B cell (primary cell): ENCODE measurements at regions not wholly inside any gene's neighbourhood (a gene's known extent, or its start where the extent isn't known, plus 50 kb on each side); places are given as distances from the start of the nearest gene placed in this dataset.

ENCODE experiments used
- ATAC-seq: fragments of 200-7000 bp; cut with Tn5 transposase; one replicate; pipeline ENCODE4 v1.10.0; 2021; ENCODE audit warnings: low read depth, mild to moderate bottlenecking, moderate number of reproducible peaks, moderate library complexity
- CTCF ChIA-PET: fragments of 350-600 bp; sonication (Branson Sonifier 250); formaldehyde crosslinking; loops from one replicate; lab custom pipeline; 2021; ENCODE audit warnings: antibody characterized with exemption, inconsistent platforms; lab: Charles Lee
- POLR2A ChIA-PET: fragments of 350-600 bp; sonication (Branson Sonifier 250); formaldehyde crosslinking; loops from one replicate; lab custom pipeline; 2021; ENCODE audit warnings: antibody characterized with exemption; lab: Charles Lee
- DNase-seq: peaks from one replicate; pipeline ENCODE4 v3.0.0; 2013
- H2AFZ ChIP-seq: 2 replicates; pipeline ENCODE4 v1.6.1; 2012; ENCODE audit warnings: mild to moderate bottlenecking, low read depth, low read length; ENCODE audit not compliant: insufficient read depth, poor library complexity, severe bottlenecking
- H3K27ac ChIP-seq, 2 donors: 1 replicate in 1 of 2; 2 replicates in 1 of 2; pipeline ENCODE4 v1.5.1; 2012 to 2013; ENCODE audit warnings: low read length in 2 of 2, mild to moderate bottlenecking in 2 of 2, moderate library complexity in 1 of 2
- H3K27me3 ChIP-seq, 4 experiments: fragments of 200-600 bp in 1 of 4; sonication (generic) in 1 of 4; replicated peaks in 1 of 4; 1 replicate in 2 of 4; 2 replicates in 2 of 4; pipeline versions ENCODE4 v1.6.1 to v1.7.0; 2013 to 2016; ENCODE audit warnings: low read length in 3 of 4, mild to moderate bottlenecking in 2 of 4, mixed read lengths in 1 of 4, moderate library complexity in 1 of 4; ENCODE audit not compliant: insufficient read depth in 4 of 4, control insufficient read depth in 3 of 4; ENCODE audit errors: control extremely low read depth in 1 of 4
- H3K36me3 ChIP-seq, 2 experiments: replicated peaks in 1 of 2; 1 replicate in 1 of 2; 2 replicates in 1 of 2; pipeline versions ENCODE4 v1.6.1 to v1.7.1; 2013; ENCODE audit warnings: low read length in 1 of 2; ENCODE audit not compliant: insufficient read depth in 2 of 2, control insufficient read depth in 1 of 2; ENCODE audit errors: control extremely low read depth in 1 of 2, extremely low read depth in 1 of 2
- H3K4me1 ChIP-seq, 2 donors: fragments of 200-600 bp in 1 of 2; sonication (generic) in 1 of 2; 1 replicate in 1 of 2; 2 replicates in 1 of 2; pipeline versions ENCODE4 v1.5.1 to v1.6.1; 2013 to 2017; ENCODE audit warnings: low read length in 2 of 2; ENCODE audit not compliant: control insufficient read depth in 2 of 2, insufficient read depth in 2 of 2
- H3K4me2 ChIP-seq: replicated peaks from 2 replicates; pipeline ENCODE3; 2012; ENCODE audit warnings: mild to moderate bottlenecking, low read depth, low read length; ENCODE audit not compliant: poor library complexity, severe bottlenecking
- H3K4me3 ChIP-seq, 5 experiments: fragments of 200-600 bp in 1 of 5; sonication (generic) in 1 of 5; 1 replicate in 3 of 5; 2 replicates in 2 of 5; pipeline versions ENCODE4 v1.5.1 to v1.7.0; 2011 to 2016; ENCODE audit warnings: low read length in 4 of 5, mild to moderate bottlenecking in 4 of 5, low read depth in 2 of 5, control low read depth in 1 of 5, moderate library complexity in 1 of 5; ENCODE audit not compliant: insufficient read depth in 1 of 5; ENCODE audit errors: control extremely low read depth in 1 of 5, extremely low read depth in 1 of 5
- H3K79me2 ChIP-seq: fragments of 200-600 bp; sonication (generic); one replicate; pipeline ENCODE4 v1.6.0; 2016; ENCODE audit warnings: low read length; ENCODE audit not compliant: control insufficient read depth, insufficient read depth
- H3K9ac ChIP-seq: fragments of 200-600 bp; sonication (generic); 2 replicates; pipeline ENCODE4 v1.6.1; 2017; ENCODE audit warnings: mild to moderate bottlenecking, low read length, moderate library complexity
- H3K9me3 ChIP-seq, 3 donors: one replicate each; pipeline versions ENCODE4 v1.6.1 to v1.7.1; 2013; ENCODE audit warnings: low read length in 2 of 3; ENCODE audit not compliant: control insufficient read depth in 2 of 3, insufficient read depth in 1 of 3; ENCODE audit errors: control extremely low read depth in 1 of 3
- H4K20me1 ChIP-seq: 2 replicates; pipeline ENCODE4 v1.6.0; 2012; ENCODE audit warnings: mild to moderate bottlenecking, low read length; ENCODE audit not compliant: insufficient read depth, control insufficient read depth, poor library complexity, severe bottlenecking
- H3K27ac Mint-ChIP-seq: one replicate; pipeline ENCODE4 v1.8.0; 2021; ENCODE audit warnings: mixed read lengths
- H3K27me3 Mint-ChIP-seq: one replicate; pipeline ENCODE4 v1.8.0; 2021; ENCODE audit warnings: mixed read lengths
- H3K4me1 Mint-ChIP-seq: one replicate; pipeline ENCODE4 v1.8.0; 2021; ENCODE audit warnings: mixed read lengths
- H3K4me3 Mint-ChIP-seq: one replicate; pipeline ENCODE4 v1.8.0; 2021; ENCODE audit warnings: mixed read lengths
- H3K9me3 Mint-ChIP-seq: one replicate; pipeline ENCODE4 v1.8.0; 2022; ENCODE audit warnings: mixed read lengths; ENCODE audit not compliant: insufficient read depth
- EZH2 ChIP-seq: IDR thresholded peaks from 2 replicates; pipeline ENCODE4 v1.6.1; 2012; ENCODE audit warnings: borderline replicate concordance, low read depth, mild to moderate bottlenecking, moderate library complexity, low read length; ENCODE audit not compliant: insufficient read depth, poor library complexity, severe bottlenecking
- WGBS: methylation state at CpG from one replicate; pipeline ENCODE4 v1.1.5; 2013; ENCODE audit warnings: missing lambda C conversion rate; ENCODE audit not compliant: insufficient coverage; 5-methylcytosine and 5-hydroxymethylcytosine counted together
- intact Hi-C: fragments of 100-400 bp; cut with micrococcal nuclease; formaldehyde crosslinking; loops from one replicate; pipeline ENCODE4 v1.10.0; 2022
- TF ChIP-seq, protein P1 (sequence below): fragments of 200-600 bp; IDR thresholded peaks from one replicate; pipeline ENCODE4 v1.8.0; 2022; ENCODE audit warnings: antibody characterized with exemption, mild to moderate bottlenecking

DNA sequence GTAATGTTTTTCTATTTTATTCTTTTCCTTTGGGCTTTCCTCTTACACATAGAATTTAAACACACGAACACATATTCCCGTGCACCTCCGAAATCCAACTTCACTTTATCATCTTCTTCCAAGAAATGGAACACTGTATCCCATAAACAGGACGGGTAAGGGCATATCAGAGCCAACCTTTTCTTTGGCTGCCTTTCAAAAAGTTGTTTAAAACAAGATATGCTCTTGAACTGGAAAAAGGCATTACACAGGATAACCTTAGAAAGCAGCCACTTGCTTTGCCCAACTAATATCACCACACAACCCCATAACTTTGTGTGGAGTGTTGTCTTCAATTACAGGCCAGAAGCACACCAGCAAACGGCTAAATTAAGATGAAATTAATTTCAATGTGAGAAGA lies 65.3 kb upstream of the CDKN3 start:
- H3K9me3 Mint-ChIP-seq: no peaks in the 10 kb centered on the region
- no peaks in the 10 kb centered on the region for H4K20me1 ChIP-seq
- no peak overlapping the region for H3K4me3 Mint-ChIP-seq
- no peak overlapping the region for H3K9ac ChIP-seq
- H3K9me3 ChIP-seq: no peaks in the 10 kb centered on the region
- ChIA-PET CTCF (no interaction called here), POLR2A (no interaction called here)
- H3K27me3 ChIP-seq: peaks cover 0 to 4% (median 0%) of the 10 kb centered on the region in 4 experiments
- H3K36me3 ChIP-seq: no peaks in the 10 kb centered on the region
- H2AFZ ChIP-seq: no peak overlapping the region
- intact Hi-C loops: no loop called here
- ATAC-seq: no peak
- H3K79me2 ChIP-seq: no peaks in the 10 kb centered on the region
- no peak overlapping the region for H3K4me2 ChIP-seq
- no peaks in the 10 kb centered on the region for H3K4me1 ChIP-seq
- no peak for DNase-seq
- H3K4me3 ChIP-seq: no peak overlapping the region
- no peaks in the 10 kb centered on the region for H3K4me1 Mint-ChIP-seq
- 93% methylated on average over 4 of the region's 5 CpGs for WGBS
- H3K27ac ChIP-seq: no peak overlapping the region
- TF ChIP-seq, protein P1, sequence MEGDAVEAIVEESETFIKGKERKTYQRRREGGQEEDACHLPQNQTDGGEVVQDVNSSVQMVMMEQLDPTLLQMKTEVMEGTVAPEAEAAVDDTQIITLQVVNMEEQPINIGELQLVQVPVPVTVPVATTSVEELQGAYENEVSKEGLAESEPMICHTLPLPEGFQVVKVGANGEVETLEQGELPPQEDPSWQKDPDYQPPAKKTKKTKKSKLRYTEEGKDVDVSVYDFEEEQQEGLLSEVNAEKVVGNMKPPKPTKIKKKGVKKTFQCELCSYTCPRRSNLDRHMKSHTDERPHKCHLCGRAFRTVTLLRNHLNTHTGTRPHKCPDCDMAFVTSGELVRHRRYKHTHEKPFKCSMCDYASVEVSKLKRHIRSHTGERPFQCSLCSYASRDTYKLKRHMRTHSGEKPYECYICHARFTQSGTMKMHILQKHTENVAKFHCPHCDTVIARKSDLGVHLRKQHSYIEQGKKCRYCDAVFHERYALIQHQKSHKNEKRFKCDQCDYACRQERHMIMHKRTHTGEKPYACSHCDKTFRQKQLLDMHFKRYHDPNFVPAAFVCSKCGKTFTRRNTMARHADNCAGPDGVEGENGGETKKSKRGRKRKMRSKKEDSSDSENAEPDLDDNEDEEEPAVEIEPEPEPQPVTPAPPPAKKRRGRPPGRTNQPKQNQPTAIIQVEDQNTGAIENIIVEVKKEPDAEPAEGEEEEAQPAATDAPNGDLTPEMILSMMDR: no peak
- no peak for TF ChIP-seq EZH2
- H3K27me3 Mint-ChIP-seq: peaks cover 26% of the 10 kb centered on the region
- H3K27ac Mint-ChIP-seq: no peak overlapping the region

DNA sequence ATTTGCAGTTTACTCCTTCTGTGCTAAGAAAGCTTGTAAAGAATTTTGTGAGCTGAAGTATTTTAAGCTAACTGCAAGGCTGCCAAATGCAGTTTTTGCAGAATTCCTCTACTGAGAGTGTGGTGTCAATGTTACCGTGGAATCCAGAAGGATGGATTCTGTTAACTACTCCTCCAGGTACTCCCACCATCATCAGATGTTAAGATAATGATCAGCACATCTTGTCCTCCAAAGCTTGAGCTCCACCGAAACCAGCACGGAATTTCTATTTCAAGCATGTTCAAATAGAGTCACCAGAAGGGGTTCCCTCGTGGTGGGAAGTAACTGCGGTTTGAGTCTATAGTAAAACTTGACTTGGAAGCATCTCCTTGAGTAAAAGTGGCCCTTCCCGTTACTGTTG lies 64.3 kb upstream of the CDKN3 start:
- Histone ChIP-seq H2AFZ (no peak overlapping the region), H3K4me3 (no peak overlapping the region), H3K9me3 (no peaks in the 10 kb centered on the region), H3K27ac (no peak overlapping the region), H3K9ac (no peak overlapping the region), H3K27me3 (peaks cover 0 to 4% (median 0%) of the 10 kb centered on the region in 4 experiments), H3K4me1 (no peaks in the 10 kb centered on the region), H4K20me1 (no peaks in the 10 kb centered on the region), H3K4me2 (no peak overlapping the region), H3K36me3 (no peaks in the 10 kb centered on the region), H3K79me2 (no peaks in the 10 kb centered on the region)
- ATAC-seq (no peak), DNase-seq (no peak)
- H3K9me3 Mint-ChIP-seq: no peaks in the 10 kb centered on the region
- H3K27ac Mint-ChIP-seq: no peak overlapping the region
- H3K27me3 Mint-ChIP-seq: peaks cover 26% of the 10 kb centered on the region
- TF ChIP-seq EZH2: no peak
- TF ChIP-seq, protein P1: no peak
- WGBS: 90% methylated on average over 5 of the region's 6 CpGs
- ChIA-PET CTCF (no interaction called here), POLR2A (no interaction called here)
- intact Hi-C loops: no loop called here
- no peaks in the 10 kb centered on the region for H3K4me1 Mint-ChIP-seq
- H3K4me3 Mint-ChIP-seq: no peak overlapping the region
